ENCODE measurements at regions not wholly inside any gene's neighbourhood (a gene's known extent, or its start where the extent isn't known, plus 50 kb on each side); places are given as distances from the start of the nearest gene placed in this dataset.
"Not testable (repeated sequence)": the region's sequence is repeated elsewhere in the genome, so short reads cannot be mapped to it uniquely, and the experiment has no call there.

DNA sequence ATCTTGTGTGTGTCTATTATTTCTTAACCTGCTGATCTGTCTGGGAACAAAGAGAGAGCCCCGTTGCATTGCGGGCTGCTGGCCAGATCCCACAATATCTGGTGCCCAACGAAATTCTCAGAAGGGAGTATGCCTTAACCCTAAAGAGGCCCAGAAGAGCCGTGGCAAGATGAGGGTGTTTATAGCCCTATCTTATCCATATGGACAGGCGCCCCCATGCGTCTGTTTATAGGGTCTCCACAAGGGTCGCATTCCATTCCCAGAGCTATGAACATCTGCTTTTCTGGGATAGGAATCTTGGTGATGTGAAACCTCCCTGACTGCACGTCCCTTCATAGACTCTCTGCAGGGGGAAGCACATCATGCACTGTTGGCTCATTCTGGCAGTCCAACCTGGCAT is 1262.5 kb downstream of the RAPGEF2 start:
- not testable (repeated sequence) for DNase-seq

DNA sequence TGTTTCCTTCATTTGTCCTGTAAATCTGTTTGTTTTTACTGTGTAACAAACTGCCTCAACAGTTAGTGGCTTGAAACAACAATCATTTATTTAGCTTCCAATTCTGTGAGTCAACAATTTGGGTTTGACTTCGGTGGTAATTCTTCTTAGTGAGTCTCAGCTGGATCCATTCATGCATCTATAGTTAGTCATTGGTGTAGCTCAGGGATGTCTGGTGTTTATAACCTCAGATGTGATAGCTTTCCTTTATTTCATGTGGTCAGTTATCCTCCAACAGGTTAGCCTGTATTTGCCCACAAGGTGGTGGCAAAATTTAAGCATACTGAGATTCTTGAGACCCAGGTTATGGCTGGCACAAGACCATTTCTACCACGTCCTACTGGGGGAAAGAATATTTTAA is 1267.2 kb downstream of the RAPGEF2 start:
- DNase-seq: no peak

DNA sequence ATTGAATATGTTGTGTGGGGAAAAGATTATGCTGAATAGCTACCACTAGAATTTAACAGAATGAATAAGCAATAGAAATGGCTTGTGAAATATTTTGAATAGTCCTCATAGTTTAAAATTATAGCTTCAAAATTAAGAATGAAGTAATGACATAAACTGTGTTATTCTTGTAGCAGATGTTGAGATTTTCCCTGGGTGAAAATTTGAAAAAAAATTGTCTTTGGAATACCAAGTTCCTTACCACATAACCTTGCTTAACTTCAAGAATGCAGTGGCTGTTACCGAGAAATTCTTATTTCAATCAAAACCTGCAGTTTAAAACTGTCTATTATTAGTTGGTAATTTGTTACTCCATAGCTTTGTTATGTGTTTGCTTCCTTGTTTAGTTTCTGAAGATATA is 1268.6 kb downstream of the RAPGEF2 start:
- no peak for DNase-seq

DNA sequence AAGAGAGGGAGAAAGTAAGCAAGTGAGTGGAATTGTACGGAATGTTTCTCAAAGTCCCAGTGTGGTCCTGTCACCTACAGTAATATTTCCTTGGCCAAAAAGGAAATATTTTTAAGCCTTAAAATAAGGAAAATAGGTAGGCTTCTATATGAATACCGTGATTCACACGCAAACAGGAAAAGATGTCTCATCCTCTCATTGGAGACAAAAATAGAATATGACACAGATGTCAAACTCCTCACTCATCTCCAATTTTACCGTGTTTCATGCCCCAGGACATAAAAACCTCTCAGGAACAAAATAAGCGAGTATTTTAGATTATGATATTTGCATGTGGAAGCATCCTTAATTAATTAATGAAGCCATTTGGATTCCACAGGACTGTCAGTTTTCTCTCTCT is 1269.5 kb downstream of the RAPGEF2 start:
- DNase-seq: no peak

DNA sequence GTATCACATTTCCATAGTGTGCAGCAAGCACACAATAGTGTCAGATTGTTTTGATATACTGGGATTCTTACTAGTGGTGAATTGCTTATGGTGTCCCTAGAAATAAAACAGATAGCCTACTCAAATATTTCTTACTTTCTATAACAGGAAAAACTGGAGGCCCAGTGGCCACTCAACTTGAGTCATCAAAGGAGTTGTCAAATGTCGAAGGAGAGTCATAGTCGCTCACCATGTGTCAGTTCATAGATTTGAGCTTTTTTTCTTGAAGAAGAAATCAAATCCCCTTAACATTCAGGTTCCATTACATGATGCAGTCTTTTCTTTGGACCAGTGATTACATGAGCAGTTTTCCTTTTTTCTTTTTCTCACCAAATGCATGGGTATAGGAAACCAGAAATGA is 1271.0 kb downstream of the RAPGEF2 start:
- DNase-seq: no peak

DNA sequence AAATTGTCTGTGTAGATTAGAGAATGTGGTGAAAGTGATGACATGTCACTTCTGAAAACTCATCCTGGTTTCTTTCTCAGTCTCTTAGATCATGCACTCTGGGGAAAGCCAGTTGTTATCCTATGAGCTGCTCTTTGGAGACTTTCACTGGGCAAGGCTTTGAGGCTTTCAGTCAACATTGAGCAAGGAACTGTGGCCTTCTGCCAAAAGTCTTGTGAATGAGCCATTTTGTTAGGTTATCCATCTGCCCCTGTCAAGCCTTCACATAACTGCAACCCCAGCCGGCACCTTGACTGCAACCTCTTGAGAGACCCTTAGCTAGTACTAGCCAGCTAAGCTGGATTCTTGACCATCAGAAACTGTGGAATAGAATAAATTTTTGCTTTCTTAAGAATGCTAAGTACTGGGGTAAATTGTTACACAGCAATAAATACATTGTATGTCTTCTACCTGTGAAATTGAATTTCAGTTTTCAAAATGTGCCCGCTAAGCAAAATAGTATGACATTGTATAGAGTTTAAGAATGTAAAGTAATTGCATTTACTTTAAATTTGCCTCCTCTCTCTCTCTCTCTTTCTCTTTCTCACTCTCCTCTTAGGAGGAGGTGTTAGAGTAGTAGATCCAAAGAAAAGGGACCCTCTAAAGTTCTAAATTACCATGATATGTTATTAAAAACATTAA is 1273.0 kb downstream of the RAPGEF2 start:
- DNase-seq: no peak

DNA sequence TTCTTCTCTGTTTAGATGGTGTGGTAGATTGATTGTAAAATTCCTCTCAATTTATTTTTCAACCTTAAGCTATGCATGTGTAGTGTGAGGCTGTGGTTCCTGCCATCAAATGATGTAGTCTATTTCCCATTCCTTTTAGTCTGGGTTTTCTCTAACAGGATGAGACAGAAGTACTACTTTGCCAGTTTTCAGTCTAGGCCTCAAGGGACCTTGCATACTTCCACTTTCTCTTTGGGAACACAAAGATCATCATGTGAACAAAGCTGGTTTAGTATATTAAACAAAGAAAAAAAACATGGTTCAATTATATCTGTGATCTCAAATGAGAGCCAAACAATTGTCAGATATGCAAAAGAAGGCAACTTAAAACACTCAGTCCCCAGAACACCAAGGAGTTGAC is 1284.0 kb downstream of the RAPGEF2 start:
- DNase-seq: no peak

DNA sequence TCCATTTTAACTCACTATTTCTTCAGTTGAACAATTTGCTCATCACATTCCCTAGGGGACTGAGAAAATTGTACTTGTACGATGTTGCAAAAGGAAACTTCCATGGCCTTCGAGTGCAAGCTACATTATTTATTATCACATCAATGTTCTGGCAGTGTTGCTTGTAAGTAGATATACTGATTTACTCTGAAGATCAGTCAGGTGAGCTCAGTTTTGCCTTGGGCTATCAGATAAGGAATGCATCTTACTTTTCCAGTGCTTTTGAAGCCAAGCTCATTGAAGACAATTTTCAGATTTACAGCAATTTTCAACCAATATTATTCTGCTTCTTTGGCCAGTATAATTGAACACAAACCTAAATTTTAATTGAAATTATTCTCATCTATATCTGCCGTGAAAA is 1296.9 kb downstream of the RAPGEF2 start:
- DNase-seq: no peak

DNA sequence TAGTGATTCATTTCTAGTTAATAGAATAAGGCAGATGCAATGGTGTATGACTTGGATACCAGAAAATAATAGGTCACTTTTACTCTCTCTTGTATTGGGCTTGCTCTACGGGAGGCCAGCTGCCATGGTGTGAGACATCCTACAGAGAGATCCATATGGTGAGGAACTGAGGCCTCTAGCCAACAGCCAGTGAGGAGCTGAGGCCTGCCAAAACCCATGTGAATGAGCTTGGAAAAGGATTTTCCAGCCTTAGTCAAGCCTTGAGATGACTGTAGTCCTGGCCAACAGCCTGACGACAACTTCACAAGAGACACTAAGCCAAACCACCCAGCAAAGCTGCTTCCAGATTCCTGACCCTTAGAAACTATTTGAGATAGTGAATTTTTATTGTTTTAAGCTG is 1300.2 kb downstream of the RAPGEF2 start:
- no peak for DNase-seq

DNA sequence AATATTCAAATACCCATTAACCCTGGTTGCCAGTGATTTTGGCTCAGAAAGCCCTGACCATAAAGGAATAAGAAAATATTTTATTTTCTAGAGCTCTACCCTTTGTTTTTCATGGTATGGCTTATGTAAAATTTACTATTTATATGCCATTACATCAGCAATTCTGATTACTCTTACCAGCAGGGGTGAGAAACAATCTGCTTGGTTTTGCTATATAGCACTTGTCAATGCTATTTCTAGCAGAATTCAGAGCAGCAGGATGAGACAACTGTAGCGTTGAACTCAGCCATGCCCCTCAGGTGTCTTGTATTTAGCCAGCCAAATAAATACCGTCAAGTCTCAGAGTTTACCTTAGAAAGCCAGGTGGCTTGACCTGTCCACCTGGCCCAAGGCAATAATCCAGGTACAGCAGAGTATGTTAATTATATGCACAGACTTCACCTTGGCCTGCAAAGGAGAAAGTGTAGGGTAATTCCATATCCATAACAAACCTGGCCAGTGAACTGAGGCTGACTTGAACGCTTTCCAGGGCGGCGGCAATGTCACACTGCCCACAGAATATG is 1303.5 kb downstream of the RAPGEF2 start:
- DNase-seq: no peak

DNA sequence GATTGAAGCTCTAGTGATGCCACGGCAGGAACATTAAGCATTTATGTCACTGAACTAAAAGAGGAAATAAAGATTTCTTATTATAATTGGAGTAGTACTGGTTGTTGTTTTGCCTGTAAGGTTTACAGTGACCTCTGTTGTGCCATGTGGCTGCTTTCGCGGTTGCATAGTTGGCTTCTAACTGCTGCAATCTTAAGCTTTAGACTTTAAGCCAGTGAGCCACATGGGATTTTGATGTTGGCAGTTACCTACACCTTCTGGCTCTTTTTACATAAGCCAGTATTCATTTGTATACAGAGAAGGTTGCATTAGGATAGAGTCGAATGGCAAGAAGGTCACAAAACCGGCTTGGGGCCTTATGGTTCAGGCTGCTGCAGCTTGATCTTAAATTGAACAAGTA is 1311.6 kb downstream of the RAPGEF2 start:
- DNase-seq: no peak

DNA sequence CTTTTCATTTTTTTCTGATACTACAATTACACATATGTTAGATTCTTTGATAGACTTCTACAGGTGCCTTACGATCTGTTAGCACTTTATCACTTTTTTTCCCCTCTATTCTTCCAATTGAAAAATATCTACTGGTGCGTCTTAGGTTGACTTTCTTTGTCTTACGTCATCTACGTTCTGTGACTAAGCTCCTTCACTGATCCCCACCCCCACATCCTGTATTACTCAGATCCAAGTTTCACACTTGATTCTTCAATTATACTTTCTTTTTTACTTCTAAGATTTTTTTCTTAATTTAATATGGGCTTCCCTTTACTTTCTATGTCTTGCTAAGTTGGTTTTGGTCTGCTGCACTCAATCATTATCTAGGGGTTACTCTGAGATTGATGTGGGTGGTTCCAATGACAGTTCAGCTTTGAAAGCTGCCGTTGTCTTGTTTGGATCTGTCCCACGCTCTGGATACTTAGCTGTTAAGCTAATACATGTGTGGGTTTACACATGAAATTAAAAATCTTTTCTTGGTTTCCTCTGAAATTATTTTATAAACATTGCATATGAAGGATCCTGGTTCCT is 1321.1 kb downstream of the RAPGEF2 start:
- peak; percentile 2 for DNase-seq

DNA sequence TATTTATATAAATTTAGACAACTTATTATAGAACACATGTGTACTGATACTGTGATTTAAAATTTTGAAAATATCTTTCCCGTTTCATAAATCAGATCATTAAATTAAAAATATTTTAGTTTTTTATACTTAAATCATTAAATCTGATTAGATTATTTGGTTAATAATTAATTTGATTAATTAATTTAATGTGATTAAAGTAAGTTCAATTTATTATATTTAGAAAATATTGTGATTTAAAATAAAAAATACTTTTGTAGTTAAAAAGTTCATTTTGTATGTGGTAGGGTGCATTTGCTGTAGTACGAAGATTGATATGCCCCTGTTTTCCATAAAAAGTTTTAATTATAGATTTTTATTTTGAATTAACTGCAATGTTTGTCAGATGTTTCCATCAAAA is 1323.4 kb downstream of the RAPGEF2 start:
- DNase-seq: no peak

DNA sequence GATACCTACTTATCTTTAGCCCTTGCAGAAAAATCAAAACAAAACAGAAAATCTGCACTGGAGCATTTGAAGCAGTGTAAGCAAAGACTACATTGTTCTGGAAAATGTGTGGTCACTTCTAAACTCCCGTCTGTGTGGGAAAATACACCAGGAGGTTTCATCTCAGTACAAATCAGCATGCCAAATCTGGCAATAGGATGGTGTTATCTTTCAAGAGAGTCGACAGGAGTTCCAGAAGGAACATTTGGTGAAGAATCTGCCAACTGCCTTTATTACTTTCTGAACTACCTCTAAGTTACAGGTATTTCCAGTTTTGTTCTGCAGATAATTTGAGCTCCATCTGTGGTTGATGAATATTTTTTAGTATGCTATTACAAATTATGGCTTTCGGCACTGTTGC is 1348.0 kb downstream of the RAPGEF2 start:
- DNase-seq: no peak

DNA sequence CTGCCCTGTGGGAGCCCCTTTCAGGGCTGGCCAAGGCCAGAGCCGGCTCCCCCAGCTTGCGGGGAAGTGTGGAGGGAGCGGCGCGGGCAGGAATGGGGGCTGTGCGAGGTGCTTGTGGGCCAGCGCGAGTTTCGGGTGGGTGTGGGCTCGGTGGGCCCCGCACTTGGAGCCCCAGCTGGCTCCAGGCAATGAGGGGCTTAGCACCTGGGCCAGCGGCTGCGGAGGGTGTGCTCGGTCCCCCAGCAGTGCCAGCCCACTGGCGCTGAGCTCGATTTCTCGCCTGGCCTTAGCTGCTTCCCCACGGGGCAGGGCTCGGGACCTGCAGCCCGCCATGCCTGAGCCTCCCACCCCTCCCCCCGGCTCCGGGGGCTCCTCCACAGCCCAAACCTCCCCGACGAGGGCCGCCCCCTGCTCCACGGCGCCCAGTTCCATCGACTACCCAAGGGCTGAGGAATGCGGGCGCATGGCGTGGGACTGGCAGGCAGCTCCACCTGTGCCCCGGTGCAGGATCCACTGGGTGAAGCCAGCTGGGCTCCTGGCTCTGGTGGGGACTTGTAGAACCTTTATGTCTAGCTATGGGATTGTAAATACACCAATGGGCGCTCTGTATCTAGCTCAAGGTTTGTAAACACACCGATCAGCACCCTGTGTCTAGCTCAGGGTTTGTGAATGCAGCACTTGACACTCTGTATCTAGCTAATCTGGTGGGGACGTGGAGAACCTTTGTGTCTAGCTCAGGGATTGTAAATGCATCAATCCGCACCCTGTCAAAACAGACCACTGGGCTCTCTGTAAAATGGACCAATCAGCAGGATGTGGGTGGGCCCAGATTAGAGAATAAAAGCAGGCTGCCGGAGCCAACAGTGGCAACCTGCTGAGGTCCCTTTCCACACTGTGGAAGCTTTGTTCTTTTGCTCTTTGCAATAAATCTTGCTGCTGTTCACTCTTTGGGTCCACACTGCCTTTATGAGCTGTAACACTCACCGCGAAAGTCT is 1379.1 kb downstream of the RAPGEF2 start:
- not testable (repeated sequence) for DNase-seq

DNA sequence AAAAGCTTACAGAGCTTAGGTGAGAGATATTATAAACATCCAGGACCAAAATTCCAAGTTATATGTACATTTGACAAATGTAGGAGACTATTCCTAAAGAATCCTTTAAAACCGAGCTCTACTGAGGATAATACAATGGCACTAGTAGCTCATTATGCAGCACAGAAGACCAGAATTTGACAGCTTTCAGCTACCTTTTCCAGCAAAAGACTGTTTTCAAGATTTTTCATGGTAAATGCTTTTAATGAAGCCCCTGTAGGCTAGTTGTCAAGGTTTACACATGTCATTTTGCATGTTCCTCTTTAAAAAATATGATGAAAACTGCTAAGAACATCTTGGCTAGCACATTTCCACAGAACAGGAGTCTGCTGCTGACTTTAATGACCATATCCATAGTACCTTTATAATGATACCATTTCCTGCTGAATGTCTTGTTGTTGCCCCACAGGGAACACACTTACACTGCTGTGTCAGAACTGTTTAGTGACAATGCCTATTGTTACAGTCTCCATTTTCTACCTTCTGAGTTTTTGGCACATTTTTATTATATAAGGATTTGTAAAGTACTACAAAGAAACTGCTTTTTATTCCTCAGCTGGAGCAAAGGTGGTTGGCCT is 1382.3 kb downstream of the RAPGEF2 start:
- no peak for DNase-seq

DNA sequence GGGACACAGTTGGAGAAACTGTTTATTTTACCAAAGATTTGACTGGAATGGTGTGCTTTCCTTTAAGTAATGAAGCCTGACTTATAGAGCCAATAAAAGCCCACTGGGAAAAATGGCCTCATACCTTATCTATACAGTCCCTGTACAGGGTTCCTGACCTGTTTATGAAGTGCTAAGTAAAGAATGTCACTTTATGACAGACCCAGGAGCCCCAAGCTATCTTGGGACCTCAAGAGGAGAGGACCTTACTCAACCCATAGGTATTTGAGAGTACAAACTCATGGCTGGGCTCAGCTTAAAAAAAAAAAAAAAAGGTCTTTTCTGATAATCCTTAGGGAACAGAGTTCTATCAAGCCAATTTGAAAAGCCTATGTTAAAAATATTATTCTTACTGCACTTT is 1389.3 kb downstream of the RAPGEF2 start:
- DNase-seq: no peak

DNA sequence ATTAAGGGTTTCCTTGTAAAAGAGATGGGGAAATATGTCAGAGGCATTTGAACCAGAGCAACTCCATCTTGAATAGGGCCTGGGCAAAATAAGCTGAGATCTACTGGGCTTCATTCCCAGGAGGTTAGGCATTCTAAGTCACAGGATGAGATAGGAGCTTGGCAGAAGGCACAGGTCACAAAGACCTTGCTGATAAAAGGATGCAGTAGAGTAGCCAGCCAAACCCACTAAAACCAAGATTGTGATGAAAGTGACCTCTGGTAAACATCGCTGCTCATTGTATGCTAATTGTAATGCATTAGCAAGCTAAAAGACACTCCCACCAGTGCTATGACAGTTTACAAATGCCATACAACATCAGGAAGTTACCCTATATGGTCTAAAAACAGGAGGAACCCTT is 1390.3 kb downstream of the RAPGEF2 start:
- DNase-seq: no peak

DNA sequence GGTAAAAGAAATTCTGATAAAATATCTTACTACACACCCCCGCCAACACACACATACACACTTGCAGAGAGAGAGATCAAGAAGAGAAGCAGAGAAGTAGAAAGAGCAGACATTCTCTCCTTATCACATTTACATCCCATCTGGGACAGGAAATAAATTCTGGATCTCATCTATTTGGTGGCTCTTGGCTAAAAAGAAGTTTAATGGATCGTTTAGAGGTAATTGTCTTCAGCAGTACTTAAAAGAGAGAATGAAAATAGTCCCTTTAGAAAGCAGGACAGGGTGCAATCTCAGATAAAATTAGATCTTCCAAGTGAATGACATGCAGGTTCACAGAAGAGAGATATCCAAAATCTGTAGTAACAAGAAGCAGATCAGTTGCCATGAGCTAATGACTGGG is 1392.5 kb downstream of the RAPGEF2 start:
- DNase-seq: no peak

DNA sequence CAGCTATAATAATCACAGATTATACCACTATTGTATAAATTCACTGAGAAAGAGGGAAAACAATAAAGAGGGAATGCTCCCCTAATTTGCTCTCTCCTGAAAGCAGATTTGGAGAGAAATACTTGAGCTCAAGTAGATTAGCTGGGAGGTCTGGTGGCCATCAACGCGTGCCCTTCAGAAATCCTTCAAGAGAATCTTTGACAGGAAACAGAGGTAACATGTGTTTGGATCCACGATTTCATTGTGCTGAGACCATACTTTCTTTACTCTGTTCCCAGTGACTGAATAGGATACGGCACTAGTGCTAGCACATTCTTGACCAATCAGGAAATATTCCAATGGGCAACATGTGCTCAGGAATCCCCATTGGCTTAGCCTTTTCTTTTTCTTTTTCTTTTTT is 1395.3 kb downstream of the RAPGEF2 start:
- no peak for DNase-seq

DNA sequence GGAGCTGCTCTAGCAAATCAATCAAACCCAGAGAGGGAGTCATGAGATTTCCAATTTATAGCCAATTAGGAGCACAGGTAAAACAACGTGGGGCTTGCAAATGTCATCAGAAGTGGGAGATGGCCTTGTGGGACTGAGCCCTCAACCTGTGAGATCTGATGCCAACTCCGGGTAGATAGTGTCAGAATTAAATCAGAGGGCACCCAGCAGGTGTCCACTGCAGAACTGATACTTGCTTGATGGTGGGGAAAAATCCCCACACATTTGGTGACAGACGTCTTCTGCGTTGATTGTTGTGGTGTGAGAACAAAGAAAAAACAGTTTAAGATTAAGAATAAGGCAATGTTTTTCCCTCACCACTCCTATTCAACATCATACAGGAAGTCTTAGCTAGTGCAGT is 1402.8 kb downstream of the RAPGEF2 start:
- DNase-seq: no peak

DNA sequence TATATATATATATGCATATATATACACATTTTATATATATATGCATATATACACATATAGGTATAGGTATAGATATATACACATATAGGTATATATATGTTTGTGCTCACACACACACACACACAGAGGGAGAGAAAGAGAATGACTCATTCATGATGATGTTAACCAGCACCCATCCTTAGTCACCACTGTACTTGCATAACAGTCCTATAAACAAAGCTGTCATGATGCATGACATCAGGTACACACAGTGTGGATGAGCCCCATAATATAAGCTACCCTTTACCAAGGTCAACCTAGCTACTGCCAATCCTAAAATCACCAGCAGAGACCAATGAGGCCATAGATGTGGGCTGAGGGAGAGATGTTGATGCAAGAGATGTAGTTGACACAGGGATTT is 1408.0 kb downstream of the RAPGEF2 start:
- DNase-seq: no peak

DNA sequence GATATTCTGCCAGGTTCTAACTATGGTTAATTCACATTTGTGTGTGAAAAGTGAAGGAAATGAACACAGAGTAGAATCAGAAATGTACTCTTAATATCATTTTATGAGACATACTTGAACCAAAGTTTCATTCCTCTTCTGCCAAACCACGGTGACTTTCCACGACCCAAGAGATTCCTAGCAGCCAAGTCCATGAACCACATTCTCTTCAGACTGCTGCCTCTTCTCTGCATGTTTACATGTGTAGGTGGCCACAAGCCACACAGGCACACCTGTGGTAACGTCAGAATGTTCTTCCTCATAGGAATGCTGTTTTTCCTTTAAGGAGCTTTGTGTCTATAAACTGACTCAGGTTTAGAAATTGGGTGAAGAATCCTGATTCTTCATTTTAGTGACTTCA is 1411.2 kb downstream of the RAPGEF2 start:
- DNase-seq: no peak

Data from suppressor macrophage treated with lipopolysaccharide for 4 hours (primary cell).